ENCODE measurements at regions not wholly inside any gene's neighbourhood (a gene's known extent, or its start where the extent isn't known, plus 50 kb on each side); places are given as distances from the start of the nearest gene placed in this dataset.

DNA sequence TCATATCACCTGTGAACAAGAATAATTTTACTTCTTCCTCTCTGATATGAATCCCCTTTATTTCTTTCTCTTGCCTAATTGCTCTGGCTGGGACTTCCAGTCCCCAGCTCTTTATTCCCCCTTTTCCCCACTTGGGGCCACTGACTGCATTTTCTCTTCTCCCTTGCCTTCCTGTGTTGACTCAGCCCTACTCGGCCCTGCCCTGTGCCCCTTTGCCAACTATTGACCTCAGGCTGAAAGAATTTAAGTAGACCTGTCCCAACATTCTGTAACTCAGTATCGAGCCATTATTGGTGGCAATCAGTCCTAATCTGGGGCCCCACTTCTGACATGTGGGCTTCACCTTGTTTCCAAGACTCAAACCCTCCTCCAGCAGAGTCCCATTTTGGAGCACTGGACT, 60.6 kb upstream of the STUM start:
- DNase-seq (ENCODE audit: low read depth, low spot score): no peak
- no peak overlapping the region for H3K4me3 ChIP-seq (ENCODE audit: low read length)

DNA sequence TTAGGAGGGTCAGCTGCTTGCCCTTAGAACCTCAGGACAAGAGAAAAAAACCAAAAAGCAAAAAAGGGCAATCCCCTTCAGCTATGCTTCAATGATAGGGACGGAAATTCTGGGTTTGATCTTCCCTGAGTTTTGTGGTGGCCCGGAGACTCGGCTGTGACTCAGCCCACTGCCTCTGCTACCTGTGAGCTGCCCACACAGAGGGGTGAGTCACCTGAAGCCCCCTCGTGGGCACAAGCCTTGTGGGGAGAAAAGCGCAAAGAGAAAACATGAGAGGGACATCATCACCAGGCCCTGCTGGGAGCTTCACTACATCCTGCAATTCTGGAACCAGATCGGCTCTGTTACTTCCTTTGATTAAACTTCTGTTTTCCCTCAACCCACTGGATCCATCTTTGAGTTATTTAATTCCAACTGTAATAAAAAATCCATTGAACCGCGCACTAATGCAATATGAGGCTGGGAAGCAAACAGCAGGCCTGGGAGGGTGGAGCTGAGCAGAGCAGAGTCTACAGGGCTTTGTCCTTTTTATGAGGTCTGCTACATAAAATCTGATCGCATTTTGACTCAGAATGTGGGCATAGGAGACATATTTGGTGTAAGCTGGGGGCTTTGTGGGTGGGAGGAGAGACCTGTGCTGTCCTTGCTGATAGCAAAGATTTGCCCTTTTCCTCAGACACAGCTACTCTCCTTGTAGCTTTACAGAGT, 58.7 kb upstream of the STUM start:
- H3K4me3 ChIP-seq (ENCODE audit: low read length): no peak overlapping the region
- no peak for DNase-seq (ENCODE audit: low read depth, low spot score)

DNA sequence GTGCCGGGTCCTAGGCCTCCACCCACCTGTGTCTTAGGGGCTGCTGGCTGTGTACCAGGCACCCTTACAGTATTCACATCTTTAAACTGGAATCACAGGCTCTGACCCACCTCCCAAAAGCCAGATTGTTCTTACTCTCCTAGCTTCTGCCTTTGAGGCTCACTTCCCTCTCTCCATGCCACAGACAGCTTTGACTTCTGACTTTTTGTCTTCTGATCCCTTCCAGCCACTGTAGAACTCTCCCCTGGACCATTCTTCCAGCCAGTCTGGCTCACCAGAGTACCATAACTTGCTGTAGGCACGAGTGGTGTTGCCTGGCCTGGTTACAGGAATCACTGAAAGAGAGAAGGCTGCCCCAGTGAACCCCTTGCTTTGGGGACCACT, 58.1 kb upstream of the STUM start:
- no peak for DNase-seq (ENCODE audit: low read depth, low spot score)
- no peak overlapping the region for H3K4me3 ChIP-seq (ENCODE audit: low read length)

DNA sequence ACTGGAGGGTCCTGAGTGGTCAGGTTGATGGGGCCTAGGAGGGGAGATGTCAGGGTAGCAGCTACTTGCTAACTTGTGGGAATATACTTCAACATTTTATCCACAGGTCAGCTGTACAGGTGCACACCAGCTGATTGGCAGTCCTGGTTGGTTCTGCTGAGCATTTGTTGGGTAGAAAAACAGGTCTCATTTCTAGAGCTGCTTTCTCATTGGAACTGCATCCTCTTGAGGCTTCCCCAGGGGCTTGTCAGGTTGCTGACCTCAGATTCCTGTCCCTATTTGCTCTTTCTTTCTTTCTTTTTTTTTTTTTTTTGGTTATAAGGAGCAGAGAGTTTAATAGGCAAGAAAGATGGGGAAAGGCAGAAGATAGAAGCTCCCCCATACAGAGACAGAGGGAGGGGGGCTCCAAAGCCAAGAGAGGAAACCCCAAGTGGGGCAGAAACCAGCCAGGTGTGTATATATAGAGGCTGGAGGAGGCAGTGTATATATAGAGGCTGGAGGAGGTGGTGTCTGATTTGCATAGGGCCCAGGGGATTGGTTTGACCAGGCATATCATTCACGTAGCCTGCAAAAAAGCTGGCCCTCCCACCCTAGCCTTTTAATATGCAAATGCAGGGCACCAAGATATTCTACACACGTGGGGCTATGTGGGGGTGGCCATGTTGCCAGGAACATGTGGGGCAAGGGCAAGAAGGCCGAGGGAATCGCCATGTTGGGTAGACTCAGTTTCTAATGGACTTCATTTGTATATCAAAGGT, 57.3 kb upstream of the STUM start:
- H3K4me3 ChIP-seq (ENCODE audit: low read length): no peak overlapping the region
- no peak for DNase-seq (ENCODE audit: low read depth, low spot score)

DNA sequence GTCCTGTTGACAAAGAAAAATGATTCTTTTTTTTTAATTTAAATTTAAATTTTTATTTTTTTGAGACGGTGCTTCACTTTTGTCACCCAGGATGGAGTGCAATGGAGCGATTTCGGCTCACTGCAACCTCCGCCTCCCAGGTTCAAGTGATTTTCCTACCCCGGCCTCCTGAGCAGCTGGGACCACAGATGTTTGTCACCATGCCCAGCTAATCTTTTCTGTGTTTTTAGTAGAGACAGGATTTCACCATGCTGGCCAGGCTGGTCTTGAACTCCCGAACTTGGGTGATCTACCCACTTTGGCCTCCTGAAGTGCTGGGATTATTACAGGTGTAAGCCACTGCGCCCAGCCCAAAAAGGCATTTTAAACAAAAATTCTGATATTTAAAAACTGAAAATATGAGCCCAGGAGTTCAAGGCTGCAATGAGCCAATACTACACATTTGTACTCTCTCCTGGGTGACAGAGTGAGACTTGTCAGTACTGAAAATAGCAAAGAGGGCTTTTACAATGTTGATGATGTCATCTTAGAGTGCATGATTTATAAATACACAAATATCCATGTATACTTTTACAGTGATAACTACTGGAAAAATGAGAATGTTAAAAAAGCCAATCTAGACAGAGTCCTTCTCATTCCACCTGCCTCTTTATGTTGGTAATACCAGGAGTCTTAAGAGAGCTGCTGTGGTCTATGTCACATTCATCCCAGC, 56.0 kb upstream of the STUM start:
- no peak for DNase-seq (ENCODE audit: low read depth, low spot score)
- no peak overlapping the region for H3K4me3 ChIP-seq (ENCODE audit: low read length)

DNA sequence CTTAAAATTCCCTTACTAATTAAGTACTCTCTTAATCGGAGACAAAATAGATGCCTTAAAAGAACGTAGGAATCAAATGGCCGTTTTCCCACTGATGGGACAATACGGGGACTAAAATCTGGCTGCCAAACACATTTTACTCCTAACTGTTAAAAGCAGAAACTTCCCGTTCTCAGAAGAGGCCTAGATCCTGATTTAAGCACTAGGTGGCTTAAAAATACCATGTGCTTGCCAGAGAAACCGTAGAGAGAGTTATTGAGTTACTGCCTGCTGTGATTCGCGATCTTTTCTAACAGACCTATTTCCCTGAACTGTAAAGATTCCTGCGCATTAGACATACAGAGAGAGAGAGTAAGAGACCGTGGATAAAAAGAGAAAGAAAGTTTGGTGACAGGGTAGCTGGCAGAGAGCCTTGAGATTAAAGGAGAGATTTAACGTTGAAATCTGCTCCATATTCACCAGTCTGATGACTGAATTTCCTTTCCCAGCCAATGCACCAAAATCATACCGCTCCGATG, 54.4 kb upstream of the STUM start:
- H3K4me3 ChIP-seq (ENCODE audit: low read length): no peak overlapping the region
- no peak for DNase-seq (ENCODE audit: low read depth, low spot score)

DNA sequence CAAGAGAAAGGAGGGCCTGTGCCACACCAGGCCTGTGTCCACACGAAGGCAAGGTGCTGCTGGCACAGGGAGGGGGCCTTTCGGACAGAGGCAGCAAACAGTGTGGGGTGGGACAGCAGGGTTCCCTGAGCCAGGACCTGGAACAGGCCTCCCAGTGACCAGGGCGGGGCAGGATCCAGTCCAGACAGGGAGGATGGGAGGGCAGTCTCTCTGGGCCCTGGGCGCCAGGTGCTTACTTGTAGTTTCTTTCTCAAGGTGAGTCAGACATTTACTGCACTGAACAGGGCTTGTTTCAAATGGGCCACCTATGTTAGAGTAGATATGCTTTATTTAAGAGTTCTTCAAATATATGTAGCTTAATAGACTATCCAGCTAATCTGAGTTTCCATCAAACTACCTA, 52.8 kb upstream of the STUM start:
- DNase-seq (ENCODE audit: low read depth, low spot score): no peak
- no peak overlapping the region for H3K4me3 ChIP-seq (ENCODE audit: low read length)

DNA sequence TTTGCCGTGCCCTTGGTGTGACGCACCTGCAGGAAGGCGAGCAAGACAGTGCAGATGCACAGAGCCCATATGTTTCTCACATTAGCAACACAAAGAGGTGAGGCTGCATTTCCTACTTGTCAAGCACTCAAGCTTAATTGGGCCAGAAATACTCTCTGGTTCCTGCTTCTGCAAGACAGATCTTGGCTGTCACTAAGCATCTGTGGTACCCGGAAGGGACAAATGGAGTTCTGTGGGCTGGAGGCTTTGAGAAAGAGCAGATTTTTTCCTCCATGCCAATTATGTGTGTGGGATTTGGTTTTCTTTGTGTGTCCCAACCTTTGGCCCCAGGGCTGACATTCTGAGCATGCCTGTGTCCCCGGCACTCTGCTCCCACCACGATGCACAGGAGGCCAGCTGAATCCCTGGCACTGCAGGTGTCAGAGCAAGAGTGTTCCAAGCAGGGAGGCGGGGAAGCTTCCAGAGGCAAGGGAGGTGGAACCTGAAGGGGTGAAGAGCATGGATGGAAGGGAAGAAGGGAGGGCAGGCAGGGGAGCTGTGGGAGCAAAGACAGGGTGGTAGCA, 52.0 kb upstream of the STUM start:
- H3K4me3 ChIP-seq (ENCODE audit: low read length): no peak overlapping the region
- no peak for DNase-seq (ENCODE audit: low read depth, low spot score)

DNA sequence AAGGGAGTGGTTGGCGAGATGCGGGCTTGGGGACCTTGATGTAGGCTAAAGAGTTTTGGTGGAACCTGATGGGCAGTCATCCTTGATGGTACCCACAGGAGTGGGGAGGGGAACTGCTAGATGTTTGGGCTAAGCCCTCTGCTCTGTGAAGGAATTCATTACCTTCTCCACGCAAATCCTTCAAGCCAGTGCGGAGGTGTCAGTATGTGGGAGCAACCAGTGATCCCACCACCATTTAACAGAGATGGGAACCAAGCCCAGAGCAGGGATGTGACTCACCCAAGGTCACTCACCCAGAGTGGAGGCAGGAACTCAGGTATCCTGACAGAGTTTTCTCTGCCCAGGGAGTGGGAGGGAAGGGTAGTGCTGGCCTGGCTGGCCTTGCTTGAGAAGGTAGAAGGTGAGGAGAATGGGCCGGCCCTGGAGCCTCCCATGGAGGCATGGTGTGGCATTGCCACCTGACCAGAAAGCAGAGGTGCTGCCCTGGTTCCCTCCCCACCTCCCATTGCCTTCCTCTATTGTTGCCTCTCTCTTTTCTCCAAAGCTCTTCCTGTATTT, 51.2 kb upstream of the STUM start:
- no peak overlapping the region for H3K4me3 ChIP-seq (ENCODE audit: low read length)
- no peak for DNase-seq (ENCODE audit: low read depth, low spot score)

DNA sequence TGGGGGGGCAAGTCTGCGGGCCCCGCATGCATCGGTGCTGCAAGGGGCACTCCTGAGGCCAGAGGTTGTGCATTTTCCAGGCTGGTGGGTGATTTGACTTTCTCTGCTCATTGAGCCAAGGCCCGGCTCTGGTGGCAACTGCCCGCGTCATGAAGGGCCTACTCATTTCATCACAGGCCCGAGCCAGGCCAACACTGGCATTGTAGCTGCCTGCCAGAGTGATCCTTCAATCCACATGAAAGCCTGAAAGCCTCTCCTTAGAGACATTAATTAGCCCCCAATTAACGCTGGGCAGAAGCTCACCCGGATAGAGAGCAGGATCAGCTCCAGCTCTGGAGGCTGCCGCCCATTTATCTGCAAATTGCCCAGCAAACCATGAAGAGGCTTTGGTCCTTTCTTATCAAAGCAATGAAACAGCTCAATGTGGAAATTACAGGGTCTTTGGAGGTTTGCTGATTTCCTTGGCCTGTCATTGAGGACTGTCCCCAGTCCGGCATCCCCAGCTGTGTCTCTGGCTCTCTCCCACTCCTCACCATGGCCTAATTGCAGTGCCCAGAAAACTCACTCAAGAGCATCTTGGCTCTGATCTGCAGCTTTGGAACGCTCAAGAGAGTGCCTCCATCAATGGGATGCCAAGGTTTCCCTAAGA, 50.4 kb upstream of the STUM start:
- no peak overlapping the region for H3K4me3 ChIP-seq (ENCODE audit: low read length)
- no peak for DNase-seq (ENCODE audit: low read depth, low spot score)

DNA sequence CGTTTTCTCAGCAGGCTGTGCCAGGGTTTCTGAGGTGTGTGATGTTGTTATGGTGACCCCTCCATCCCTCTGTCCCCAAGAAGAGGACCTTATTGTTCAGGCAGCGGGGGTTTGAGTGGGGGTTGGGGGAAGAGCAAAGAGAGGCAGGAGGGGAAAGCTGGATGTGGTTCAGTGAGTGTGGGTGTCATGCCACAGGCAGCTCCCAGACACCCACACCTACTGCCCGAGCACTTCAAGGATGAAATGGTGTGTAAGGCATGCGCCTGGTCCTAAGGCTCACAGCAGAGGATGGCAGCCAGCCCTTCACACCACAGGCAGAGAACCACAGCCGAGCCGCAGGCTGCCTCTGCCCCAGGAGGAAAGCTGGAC, 49.9 kb upstream of the STUM start:
- H3K4me3 ChIP-seq (ENCODE audit: low read length): no peak overlapping the region
- no peak for DNase-seq (ENCODE audit: low read depth, low spot score)
